ENCODE measurements at regions not wholly inside any gene's neighbourhood (a gene's known extent, or its start where the extent isn't known, plus 50 kb on each side); places are given as distances from the start of the nearest gene placed in this dataset.

DNA sequence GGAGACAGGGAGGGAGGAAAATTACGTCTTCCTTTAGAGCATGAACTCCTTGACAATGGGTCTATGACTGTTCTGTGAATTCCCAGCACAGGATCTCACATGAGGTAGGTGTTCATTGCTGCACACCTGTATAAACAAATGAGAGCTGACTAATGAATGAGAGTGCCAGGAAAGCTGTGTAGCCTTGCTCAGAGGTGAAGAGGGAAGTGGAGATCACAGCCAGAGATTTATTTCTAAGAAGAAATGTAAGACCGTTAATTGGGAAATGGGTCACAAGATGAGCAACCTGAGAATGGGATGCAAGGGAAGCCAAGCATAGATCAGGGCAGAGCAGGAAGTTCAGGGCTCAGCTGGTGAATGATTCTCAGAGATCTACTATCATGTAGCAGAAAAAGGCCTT lies 295.1 kb downstream of the CDK5RAP2 start:
- ChIA-PET CTCF (no interaction called here), POLR2A (no interaction called here)
- intact Hi-C loops (cut with micrococcal nuclease) (no loop called here), dilution Hi-C loops (cut with MboI; ENCODE audit: extremely low pct_ligation_motif_present, low sequenced_read_pairs) (no loop called here)
- H2AFZ ChIP-seq (ENCODE audit: low read depth, low read length), result no peak overlapping the region
- H3K4me2 ChIP-seq (ENCODE audit: insufficient read depth, low read length), result no peak overlapping the region
- no peak overlapping the region for H3K4me3 ChIP-seq (replicated peaks in 1 of 3; ENCODE audit: insufficient read depth in 1 of 3, low read depth in 1 of 3, low read length in 3 of 3)
- FAIRE-seq (no peak), DNase-seq (ENCODE audit: low read depth, low spot score) (no peak)
- H3K9ac ChIP-seq (replicated peaks; ENCODE audit: extremely low read depth, insufficient read depth, low read length), result no peak overlapping the region
- H4K20me1 ChIP-seq (replicated peaks; ENCODE audit: control insufficient read depth, extremely low read depth, insufficient read depth, low read length), result no peaks in the 10 kb centered on the region
- no peak overlapping the region for H3K27ac ChIP-seq (ENCODE audit: insufficient read depth, low read depth, low read length)
- no peaks in the 10 kb centered on the region for H3K9me1 ChIP-seq (replicated peaks; ENCODE audit: control insufficient read depth, extremely low read depth, insufficient read depth, low read length)
- no TSS peak for BruUV-seq (replicated peaks)
- no peaks in the 10 kb centered on the region for H3K27me3 ChIP-seq (ENCODE audit: control insufficient read depth in 2 of 2, insufficient read depth in 2 of 2, low read length in 2 of 2)
- TF ChIP-seq JUN (IDR thresholded peaks at IDR 0.05; ENCODE audit: borderline replicate concordance, insufficient read depth, insufficient read length, low read depth), result no peak
- TF ChIP-seq POLR2A (IDR thresholded peaks at IDR 0.05; ENCODE audit: low read depth, low read length), result no peak
- TF ChIP-seq, protein P1, sequence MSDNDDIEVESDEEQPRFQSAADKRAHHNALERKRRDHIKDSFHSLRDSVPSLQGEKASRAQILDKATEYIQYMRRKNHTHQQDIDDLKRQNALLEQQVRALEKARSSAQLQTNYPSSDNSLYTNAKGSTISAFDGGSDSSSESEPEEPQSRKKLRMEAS (IDR thresholded peaks at IDR 0.05; ENCODE audit: insufficient read depth, insufficient read length), result no peak
- TF ChIP-seq, protein P2, sequence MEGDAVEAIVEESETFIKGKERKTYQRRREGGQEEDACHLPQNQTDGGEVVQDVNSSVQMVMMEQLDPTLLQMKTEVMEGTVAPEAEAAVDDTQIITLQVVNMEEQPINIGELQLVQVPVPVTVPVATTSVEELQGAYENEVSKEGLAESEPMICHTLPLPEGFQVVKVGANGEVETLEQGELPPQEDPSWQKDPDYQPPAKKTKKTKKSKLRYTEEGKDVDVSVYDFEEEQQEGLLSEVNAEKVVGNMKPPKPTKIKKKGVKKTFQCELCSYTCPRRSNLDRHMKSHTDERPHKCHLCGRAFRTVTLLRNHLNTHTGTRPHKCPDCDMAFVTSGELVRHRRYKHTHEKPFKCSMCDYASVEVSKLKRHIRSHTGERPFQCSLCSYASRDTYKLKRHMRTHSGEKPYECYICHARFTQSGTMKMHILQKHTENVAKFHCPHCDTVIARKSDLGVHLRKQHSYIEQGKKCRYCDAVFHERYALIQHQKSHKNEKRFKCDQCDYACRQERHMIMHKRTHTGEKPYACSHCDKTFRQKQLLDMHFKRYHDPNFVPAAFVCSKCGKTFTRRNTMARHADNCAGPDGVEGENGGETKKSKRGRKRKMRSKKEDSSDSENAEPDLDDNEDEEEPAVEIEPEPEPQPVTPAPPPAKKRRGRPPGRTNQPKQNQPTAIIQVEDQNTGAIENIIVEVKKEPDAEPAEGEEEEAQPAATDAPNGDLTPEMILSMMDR (IDR thresholded peaks at IDR 0.05; ENCODE audit: extremely low read depth in 1 of 2, insufficient read depth in 1 of 2, low read depth in 1 of 2, low read length in 2 of 2), result no peak
- TF ChIP-seq FOS (IDR thresholded peaks at IDR 0.05; ENCODE audit: borderline replicate concordance, insufficient read depth, low read length), result no peak
- TF ChIP-seq MYC (IDR thresholded peaks at IDR 0.05; ENCODE audit: low read depth, low read length), result no peak
- no peak for TF ChIP-seq EZH2 (IDR thresholded peaks at IDR 0.05; ENCODE audit: borderline replicate concordance, low read depth, low read length, severe bottlenecking)
- no peak for TF ChIP-seq POLR2AphosphoS5 (IDR thresholded peaks at IDR 0.05; ENCODE audit: insufficient read depth, low read depth, low read length)
- no peak for TF ChIP-seq GATA2 (IDR thresholded peaks at IDR 0.05; ENCODE audit: insufficient read depth, insufficient read length, low read depth, low read length)
- no peaks in the 10 kb centered on the region for H3K36me3 ChIP-seq (ENCODE audit: control insufficient read depth in 2 of 2, extremely low read depth in 1 of 2, insufficient read depth in 2 of 2, low read length in 2 of 2)
- H3K79me2 ChIP-seq (ENCODE audit: control insufficient read depth, insufficient read depth, low read length), result no peaks in the 10 kb centered on the region
- no peaks in the 10 kb centered on the region for H3K4me1 ChIP-seq (ENCODE audit: control insufficient read depth, extremely low read depth, insufficient read depth, low read length)
- no peaks in the 10 kb centered on the region for H3K9me3 ChIP-seq (replicated peaks; ENCODE audit: control insufficient read depth, insufficient read depth, low read length)

Data from endothelial cell of umbilical vein (primary cell).